GM21619 (cell line): ENCODE measurements at regions not wholly inside any gene's neighbourhood (a gene's known extent, or its start where the extent isn't known, plus 50 kb on each side); places are given as distances from the start of the nearest gene placed in this dataset.
"Not testable (repeated sequence)": the region's sequence is repeated elsewhere in the genome, so short reads cannot be mapped to it uniquely, and the experiment has no call there.

Experiments
- ATAC-seq: cut with Tn5 transposase; IDR thresholded peaks from one replicate; pipeline ENCODE4 v1.9.1; 2021; ENCODE audit not compliant: unreplicated experiment

- no peak for ATAC-seq
These were observed 413.7 kb upstream of the TBL1XR1 start for GRCh38 chr3:177610686-177611633.

- ATAC-seq: no peak
These were observed 414.6 kb upstream of the TBL1XR1 start for GRCh38 chr3:177611752-177612334.

DNA sequence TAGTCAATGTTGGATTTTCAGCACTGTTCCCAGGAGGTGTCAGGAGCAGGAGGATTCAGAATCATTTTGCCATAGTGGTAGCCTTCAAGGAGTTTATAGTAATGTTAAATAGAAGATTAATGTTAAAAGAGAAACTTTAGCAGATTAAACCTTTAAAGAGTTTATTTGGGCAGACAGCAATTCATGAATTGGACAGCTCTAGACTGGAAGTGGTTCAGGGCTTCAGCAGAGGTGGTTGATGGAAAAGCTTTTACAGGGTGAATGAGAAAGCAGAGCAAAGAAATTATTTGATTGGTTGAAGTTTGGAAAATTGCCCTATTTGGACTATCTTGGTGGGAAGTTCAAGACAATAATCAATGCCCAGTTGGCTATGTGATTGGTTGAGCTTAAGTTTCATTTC, 416.6 kb upstream of the TBL1XR1 start:
- ATAC-seq: no peak

GRCh38 chr3:177615015-177615414, 417.7 kb upstream of the TBL1XR1 start:
- no peak for ATAC-seq

- no peak for ATAC-seq
These were observed 421.8 kb upstream of the TBL1XR1 start for GRCh38 chr3:177618873-177619733.

DNA sequence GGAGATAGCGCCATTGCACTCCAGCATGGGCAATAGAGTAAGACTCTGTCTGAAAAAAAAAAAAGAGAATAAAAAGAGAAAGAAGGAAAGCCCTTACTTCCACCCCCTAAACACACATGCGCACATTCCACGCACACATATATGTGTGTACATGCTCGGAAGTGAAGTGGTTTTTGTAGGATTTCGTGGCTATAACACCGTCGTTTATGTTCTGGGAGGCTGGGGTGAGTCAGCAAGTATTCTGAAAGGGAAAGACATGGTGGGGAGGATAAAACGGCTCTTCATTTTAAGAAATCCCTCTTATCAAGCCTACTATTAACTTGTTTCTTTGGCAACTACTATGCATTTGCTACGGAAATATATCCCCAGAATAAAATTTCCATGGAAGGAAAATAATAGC, 422.8 kb upstream of the TBL1XR1 start:
- no peak for ATAC-seq

DNA sequence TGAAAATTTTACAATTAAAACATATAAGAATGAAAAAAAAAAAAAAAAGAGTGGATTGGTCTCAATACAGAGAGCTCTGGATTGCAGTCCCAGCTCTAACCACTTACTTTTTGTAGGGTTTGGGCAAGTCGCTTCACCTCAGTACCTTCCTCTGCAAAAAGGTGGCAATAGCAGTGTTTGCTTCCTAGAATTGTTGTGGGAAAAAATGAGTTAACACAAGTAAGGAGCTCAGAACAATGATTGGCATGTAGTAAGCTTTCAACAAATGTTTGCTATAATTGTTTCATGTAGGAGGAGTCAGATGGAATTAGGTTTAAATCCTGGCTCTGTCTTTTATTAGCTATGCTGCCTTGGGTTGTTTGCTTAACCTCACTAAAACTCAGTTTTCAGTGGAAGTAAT, 425.2 kb upstream of the TBL1XR1 start:
- no peak for ATAC-seq

GRCh38 chr3:177622982-177623617, 425.8 kb upstream of the TBL1XR1 start:
- ATAC-seq: no peak

DNA sequence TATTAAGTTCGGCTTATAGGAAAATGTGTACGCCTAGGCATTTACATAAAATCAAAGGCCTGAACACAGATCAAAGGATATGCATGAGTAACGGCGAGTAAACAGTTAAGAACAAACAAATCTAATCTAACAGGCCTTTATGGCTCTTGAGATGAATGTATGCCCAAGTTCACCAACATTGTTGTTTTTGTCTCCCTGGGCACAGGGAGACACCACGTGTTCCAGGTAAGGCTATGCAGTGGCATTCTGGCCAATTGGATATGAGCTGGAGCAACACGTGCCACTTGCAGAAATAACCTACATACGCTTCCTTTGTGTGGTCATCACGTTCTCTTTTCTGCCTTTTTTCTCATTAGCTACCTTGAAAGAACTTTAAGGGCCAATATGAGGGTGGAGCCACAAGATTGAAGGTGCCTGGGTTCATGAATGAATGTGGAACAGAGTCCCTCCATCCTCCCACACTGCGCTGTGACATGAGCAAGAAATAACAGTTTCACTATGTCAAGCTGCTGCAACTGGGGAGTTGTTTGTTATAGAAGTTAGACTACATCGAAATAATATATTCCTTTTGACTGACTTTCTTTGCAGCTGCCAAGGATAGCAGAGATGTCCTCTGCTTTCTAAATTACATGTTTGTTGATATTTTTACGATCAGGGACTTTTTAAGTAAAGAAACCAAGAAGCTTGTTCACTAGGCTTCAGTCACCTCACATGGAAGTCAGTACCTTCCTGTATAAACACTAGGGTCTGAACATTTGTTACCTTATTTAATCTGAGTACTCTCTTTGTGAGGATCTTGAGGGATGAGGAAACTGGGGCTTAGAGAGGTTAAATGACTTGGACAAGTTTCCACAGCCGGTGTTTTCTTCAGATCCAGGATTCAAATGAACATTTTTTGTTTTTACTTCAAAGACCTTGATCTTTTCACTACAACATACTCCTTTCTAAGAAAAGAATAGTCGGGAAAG, 427.5 kb upstream of the TBL1XR1 start:
- no peak for ATAC-seq

DNA sequence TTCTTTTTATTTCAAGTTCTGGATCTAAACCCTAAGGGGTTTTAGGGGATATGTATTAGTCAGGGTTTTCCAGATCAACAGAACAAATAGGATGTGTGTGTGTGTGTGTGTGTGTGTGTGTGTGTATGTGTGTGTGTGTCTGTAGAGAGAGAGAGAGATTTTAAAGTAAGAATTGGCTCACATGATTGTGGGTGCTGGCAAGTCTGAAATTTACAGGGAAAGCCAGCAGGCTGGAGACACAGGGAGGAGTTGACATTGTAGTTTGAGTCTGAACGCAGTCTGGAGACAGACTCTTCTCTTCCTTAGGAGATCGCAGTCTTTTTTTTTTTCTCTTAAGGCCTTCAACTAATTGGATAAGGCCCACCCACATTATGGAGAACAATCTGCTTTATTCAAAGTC, 428.8 kb upstream of the TBL1XR1 start:
- ATAC-seq: no peak

GRCh38 chr3:177628095-177628719, 430.9 kb upstream of the TBL1XR1 start:
- not testable (repeated sequence) for ATAC-seq

DNA sequence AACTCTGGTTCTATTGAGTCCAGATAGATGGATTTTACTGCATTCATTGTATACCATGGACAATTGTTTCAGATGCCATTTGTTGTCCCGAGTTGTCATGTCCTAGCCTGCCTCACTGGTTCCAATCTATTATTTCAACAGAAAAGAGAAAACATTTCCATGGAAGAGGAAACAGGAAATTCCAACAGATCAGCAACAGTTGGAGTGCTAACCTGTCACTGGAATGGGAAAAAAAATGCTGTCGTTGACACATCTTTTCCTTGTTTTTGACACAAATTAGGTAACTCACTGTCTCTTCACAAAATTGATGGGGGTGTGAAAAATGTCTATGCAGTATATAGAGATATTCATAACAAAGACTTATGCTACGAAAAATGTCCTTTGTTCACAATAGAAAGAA, 432.0 kb upstream of the TBL1XR1 start:
- no peak for ATAC-seq

DNA sequence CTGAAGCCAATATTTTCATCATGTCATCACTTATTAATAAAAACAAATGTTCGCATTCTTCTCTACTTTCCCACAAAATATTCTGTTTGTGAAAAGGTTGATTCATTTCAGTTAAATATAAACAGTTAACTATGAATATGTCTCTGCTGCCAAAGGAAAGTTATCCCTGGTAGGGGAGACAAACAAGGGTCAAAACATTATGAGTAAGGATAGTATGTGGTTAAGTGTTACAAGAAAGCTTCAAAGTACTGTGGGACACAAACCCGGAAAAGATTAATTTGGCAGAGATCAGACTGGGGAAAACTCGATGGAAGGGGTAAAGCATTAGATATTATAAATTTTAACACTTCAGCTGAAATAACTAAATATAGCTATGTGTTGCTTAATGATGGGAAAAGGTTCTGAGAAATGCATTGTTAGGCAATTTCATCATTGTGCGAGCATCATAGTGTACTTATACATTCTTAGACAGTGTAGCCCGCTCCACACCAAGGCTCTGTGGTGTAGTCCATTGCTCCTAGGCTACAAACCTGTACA, 436.5 kb upstream of the TBL1XR1 start:
- no peak for ATAC-seq

DNA sequence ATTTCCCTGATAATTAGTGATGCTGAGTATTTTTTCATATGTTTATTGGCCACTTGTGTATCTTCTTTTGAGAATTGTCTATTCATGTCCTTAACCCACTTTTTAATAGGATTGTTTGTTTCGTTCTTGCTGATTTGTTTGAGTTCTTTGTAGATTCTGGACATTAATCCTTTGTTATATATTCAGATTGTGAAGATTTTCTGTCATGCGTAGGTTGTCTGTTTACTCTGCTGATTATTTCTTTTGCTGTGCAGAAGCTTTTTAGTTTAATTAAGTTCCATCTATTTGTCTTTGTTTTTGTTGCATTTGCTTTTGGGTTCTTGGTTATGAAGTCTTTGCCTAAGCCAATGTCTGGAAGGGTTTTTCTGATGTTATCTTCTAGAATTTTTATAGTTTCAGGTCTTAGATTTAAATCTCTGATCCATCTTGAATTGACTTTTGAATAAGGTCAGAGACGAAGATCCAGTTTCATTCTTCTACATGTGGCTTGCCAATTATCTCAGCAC, 438.4 kb upstream of the TBL1XR1 start:
- ATAC-seq: not testable (repeated sequence)

DNA sequence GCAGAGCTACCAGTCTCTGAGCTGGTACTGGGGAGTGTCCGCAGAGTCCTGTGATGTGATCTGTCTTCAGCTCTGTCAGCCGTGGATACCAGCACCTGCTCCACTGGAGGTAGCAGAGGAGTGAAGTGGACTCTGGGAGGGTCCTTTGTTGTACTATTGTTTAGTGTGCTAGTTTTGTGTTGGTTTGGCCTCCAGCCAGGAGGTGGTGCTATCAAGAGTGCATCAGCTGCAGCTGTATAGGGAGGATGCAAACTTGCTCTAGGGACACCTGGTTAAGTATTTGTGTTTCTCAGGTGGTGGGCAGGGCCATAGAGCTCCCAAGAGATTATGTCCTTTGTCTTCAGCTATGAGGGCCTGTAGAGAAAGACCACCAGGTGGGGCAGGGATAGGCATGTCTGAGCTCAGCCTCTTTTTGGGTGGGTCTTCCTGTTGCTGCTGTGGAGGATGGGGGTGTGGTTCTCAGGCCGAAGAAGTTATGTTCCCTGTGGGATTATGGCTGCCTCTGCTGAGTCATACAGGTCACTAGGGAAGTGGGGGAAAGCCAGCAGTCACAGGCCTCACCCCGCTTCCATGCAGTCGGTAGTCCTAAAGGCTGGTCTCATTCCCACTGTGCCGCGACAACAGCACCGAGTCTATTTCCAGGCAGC, 443.2 kb upstream of the TBL1XR1 start:
- ATAC-seq: no peak

DNA sequence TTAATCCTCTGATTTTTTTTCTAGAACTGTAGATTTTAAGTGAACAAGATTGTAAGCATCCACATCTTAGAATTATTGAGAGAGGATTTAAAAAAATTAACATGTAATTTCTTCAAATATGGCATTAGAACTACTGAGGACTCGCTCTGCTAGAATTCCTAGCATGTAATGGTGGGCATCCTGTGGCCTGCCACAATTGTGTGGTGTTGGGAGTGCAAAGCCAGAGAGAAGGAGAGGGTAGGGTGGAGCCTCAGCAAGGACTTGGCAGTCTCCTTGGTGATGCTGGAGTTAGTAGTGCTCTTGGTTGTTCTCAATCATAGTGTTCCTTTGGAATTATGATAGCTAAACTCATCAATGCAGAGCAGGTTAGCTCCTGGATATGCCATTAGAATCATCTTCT, 443.9 kb upstream of the TBL1XR1 start:
- no peak for ATAC-seq

- ATAC-seq: no peak
These were observed 444.9 kb upstream of the TBL1XR1 start for GRCh38 chr3:177642042-177642803.

- no peak for ATAC-seq
These were observed 445.5 kb upstream of the TBL1XR1 start for GRCh38 chr3:177642804-177643125.
